ENCODE measurements at regions not wholly inside any gene's neighbourhood (a gene's known extent, or its start where the extent isn't known, plus 50 kb on each side); places are given as distances from the start of the nearest gene placed in this dataset.

DNA sequence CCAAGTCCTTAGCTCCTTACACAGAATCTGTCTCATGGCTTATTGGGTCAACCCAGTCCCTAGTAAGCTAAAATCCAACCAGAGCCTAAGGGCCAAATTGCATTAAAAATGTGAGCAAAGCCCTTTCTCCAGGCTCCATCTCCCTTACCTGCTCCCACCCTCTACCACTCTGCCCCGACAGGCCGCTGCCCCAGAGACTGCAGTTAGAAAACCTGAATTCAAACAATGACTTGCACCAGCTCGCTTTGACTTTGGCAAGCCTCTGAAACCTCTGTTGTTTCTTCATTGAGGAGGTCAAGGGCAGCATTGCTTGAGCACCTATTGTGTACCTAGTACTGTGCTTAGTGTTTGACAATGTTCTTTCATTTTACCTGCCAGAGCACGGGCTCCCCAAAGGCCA lies 188.1 kb upstream of the PMEPA1 start:
- H3K79me2 ChIP-seq (replicated peaks; ENCODE audit: insufficient read depth): no peaks in the 10 kb centered on the region
- Mint-ChIP-seq H3K27me3 (ENCODE audit: insufficient read depth, low read depth, poor library complexity) (peaks cover 7% of the 10 kb centered on the region), H3K9me3 (peaks cover 5% of the 10 kb centered on the region; the same call in 2 of the 3 replicates), H3K4me1 (peaks cover 8% of the 10 kb centered on the region), H3K4me3 (no peak overlapping the region), H3K27ac (no peak overlapping the region), H3K36me3 (ENCODE audit: low read depth) (no peaks in the 10 kb centered on the region)
- no peaks in the 10 kb centered on the region for H3K4me1 ChIP-seq (ENCODE audit: insufficient read depth)
- no peak overlapping the region for H2AFZ ChIP-seq
- H3K36me3 ChIP-seq (ENCODE audit: insufficient read depth): no peaks in the 10 kb centered on the region
- H4K20me1 ChIP-seq (replicated peaks; ENCODE audit: insufficient read depth): no peaks in the 10 kb centered on the region
- ATAC-seq (no peak), DNase-seq (ENCODE audit: low spot score) (no peak)
- H3K27me3 ChIP-seq (ENCODE audit: insufficient read depth): no peaks in the 10 kb centered on the region
- no peak for TF ChIP-seq REST (IDR thresholded peaks at IDR 0.05; ENCODE audit: unreplicated experiment)
- no peak for TF ChIP-seq JUNB (IDR thresholded peaks at IDR 0.05; ENCODE audit: unreplicated experiment)
- TF ChIP-seq ZNF114 (CRISPR knock-in tag; IDR thresholded peaks at IDR 0.05): no peak
- TF ChIP-seq EZH2 (IDR thresholded peaks at IDR 0.05; ENCODE audit: low read depth, unreplicated experiment): no peak
- TF ChIP-seq ETS1 (IDR thresholded peaks at IDR 0.05): no peak
- TF ChIP-seq CREB1 (CRISPR knock-in tag; IDR thresholded peaks at IDR 0.05; ENCODE audit: low read depth): no peak
- TF ChIP-seq ZNF331 (CRISPR knock-in tag; IDR thresholded peaks at IDR 0.05; ENCODE audit: low read depth): no peak
- TF ChIP-seq STAT1 (IDR thresholded peaks at IDR 0.05; ENCODE audit: unreplicated experiment): no peak
- no peak for TF ChIP-seq EZH2phosphoT487 (IDR thresholded peaks at IDR 0.05; ENCODE audit: unreplicated experiment)
- no peak for TF ChIP-seq POLR2AphosphoS5 (IDR thresholded peaks at IDR 0.05; ENCODE audit: low read depth)
- TF ChIP-seq, protein P1, sequence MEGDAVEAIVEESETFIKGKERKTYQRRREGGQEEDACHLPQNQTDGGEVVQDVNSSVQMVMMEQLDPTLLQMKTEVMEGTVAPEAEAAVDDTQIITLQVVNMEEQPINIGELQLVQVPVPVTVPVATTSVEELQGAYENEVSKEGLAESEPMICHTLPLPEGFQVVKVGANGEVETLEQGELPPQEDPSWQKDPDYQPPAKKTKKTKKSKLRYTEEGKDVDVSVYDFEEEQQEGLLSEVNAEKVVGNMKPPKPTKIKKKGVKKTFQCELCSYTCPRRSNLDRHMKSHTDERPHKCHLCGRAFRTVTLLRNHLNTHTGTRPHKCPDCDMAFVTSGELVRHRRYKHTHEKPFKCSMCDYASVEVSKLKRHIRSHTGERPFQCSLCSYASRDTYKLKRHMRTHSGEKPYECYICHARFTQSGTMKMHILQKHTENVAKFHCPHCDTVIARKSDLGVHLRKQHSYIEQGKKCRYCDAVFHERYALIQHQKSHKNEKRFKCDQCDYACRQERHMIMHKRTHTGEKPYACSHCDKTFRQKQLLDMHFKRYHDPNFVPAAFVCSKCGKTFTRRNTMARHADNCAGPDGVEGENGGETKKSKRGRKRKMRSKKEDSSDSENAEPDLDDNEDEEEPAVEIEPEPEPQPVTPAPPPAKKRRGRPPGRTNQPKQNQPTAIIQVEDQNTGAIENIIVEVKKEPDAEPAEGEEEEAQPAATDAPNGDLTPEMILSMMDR (conservative IDR thresholded peaks at IDR 0.05; ENCODE audit: low read depth in 2 of 2): no peak
- no peak for TF ChIP-seq NANOG (IDR thresholded peaks at IDR 0.05; ENCODE audit: borderline replicate concordance)
- TF ChIP-seq, protein P2, sequence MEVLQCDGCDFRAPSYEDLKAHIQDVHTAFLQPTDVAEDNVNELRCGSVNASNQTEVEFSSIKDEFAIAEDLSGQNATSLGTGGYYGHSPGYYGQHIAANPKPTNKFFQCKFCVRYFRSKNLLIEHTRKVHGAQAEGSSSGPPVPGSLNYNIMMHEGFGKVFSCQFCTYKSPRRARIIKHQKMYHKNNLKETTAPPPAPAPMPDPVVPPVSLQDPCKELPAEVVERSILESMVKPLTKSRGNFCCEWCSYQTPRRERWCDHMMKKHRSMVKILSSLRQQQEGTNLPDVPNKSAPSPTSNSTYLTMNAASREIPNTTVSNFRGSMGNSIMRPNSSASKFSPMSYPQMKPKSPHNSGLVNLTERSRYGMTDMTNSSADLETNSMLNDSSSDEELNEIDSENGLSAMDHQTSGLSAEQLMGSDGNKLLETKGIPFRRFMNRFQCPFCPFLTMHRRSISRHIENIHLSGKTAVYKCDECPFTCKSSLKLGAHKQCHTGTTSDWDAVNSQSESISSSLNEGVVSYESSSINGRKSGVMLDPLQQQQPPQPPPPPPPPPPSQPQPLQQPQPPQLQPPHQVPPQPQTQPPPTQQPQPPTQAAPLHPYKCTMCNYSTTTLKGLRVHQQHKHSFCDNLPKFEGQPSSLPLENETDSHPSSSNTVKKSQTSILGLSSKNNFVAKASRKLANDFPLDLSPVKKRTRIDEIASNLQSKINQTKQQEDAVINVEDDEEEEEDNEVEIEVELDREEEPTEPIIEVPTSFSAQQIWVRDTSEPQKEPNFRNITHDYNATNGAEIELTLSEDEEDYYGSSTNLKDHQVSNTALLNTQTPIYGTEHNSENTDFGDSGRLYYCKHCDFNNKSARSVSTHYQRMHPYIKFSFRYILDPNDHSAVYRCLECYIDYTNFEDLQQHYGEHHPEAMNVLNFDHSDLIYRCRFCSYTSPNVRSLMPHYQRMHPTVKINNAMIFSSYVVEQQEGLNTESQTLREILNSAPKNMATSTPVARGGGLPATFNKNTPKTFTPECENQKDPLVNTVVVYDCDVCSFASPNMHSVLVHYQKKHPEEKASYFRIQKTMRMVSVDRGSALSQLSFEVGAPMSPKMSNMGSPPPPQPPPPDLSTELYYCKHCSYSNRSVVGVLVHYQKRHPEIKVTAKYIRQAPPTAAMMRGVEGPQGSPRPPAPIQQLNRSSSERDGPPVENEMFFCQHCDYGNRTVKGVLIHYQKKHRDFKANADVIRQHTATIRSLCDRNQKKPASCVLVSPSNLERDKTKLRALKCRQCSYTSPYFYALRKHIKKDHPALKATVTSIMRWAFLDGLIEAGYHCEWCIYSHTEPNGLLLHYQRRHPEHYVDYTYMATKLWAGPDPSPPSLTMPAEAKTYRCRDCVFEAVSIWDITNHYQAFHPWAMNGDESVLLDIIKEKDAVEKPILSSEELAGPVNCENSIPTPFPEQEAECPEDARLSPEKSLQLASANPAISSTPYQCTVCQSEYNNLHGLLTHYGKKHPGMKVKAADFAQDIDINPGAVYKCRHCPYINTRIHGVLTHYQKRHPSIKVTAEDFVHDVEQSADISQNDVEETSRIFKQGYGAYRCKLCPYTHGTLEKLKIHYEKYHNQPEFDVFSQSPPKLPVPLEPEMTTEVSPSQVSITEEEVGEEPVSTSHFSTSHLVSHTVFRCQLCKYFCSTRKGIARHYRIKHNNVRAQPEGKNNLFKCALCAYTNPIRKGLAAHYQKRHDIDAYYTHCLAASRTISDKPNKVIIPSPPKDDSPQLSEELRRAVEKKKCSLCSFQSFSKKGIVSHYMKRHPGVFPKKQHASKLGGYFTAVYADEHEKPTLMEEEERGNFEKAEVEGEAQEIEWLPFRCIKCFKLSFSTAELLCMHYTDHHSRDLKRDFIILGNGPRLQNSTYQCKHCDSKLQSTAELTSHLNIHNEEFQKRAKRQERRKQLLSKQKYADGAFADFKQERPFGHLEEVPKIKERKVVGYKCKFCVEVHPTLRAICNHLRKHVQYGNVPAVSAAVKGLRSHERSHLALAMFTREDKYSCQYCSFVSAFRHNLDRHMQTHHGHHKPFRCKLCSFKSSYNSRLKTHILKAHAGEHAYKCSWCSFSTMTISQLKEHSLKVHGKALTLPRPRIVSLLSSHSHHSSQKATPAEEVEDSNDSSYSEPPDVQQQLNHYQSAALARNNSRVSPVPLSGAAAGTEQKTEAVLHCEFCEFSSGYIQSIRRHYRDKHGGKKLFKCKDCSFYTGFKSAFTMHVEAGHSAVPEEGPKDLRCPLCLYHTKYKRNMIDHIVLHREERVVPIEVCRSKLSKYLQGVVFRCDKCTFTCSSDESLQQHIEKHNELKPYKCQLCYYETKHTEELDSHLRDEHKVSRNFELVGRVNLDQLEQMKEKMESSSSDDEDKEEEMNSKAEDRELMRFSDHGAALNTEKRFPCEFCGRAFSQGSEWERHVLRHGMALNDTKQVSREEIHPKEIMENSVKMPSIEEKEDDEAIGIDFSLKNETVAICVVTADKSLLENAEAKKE (CRISPR knock-in tag; IDR thresholded peaks at IDR 0.05): no peak
- H3K4me3 ChIP-seq: no peak overlapping the region
- no peak overlapping the region for H3K4me2 ChIP-seq
- no peaks in the 10 kb centered on the region for H3K9me2 ChIP-seq (ENCODE audit: insufficient read depth)
- H3F3A ChIP-seq (replicated peaks; ENCODE audit: low read depth): no peaks in the 10 kb centered on the region
- no peak overlapping the region for H3K27ac ChIP-seq (ENCODE audit: low read depth)
